ENCODE measurements at regions not wholly inside any gene's neighbourhood (a gene's known extent, or its start where the extent isn't known, plus 50 kb on each side); places are given as distances from the start of the nearest gene placed in this dataset.

DNA sequence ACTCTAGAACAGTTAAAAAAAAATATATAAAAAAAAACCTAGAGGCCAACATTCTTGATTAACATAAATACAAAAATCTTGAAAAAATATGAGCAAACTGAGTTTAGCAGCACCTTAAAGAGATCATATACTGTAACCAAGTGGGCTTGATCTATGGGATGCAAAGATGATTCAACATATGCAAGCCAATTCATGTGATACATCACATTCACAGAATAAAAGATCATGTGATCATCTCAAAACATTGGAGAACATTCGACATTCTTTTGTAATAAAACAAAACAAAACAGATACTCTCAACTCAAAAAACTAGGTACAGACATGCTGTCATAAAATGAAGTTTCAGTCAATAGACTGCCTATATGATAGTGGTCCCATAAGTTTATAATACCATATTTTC, 165.4 kb upstream of the NDST4 start:
- TF ChIP-seq, protein P1, sequence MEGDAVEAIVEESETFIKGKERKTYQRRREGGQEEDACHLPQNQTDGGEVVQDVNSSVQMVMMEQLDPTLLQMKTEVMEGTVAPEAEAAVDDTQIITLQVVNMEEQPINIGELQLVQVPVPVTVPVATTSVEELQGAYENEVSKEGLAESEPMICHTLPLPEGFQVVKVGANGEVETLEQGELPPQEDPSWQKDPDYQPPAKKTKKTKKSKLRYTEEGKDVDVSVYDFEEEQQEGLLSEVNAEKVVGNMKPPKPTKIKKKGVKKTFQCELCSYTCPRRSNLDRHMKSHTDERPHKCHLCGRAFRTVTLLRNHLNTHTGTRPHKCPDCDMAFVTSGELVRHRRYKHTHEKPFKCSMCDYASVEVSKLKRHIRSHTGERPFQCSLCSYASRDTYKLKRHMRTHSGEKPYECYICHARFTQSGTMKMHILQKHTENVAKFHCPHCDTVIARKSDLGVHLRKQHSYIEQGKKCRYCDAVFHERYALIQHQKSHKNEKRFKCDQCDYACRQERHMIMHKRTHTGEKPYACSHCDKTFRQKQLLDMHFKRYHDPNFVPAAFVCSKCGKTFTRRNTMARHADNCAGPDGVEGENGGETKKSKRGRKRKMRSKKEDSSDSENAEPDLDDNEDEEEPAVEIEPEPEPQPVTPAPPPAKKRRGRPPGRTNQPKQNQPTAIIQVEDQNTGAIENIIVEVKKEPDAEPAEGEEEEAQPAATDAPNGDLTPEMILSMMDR (IDR thresholded peaks at IDR 0.05) = no peak
- TF ChIP-seq ZFX (IDR thresholded peaks at IDR 0.05; ENCODE audit: borderline replicate concordance) = no peak

Measured in 22Rv1 (cell line).